ENCODE measurements at regions not wholly inside any gene's neighbourhood (a gene's known extent, or its start where the extent isn't known, plus 50 kb on each side); places are given as distances from the start of the nearest gene placed in this dataset.

- Mint-ChIP-seq H3K4me3 (ENCODE audit: unreplicated experiment) (no peak overlapping the region), H3K27ac (ENCODE audit: low read depth, unreplicated experiment) (no peak overlapping the region), H3K4me1 (ENCODE audit: insufficient read depth, unreplicated experiment) (no peaks in the 10 kb centered on the region), H3K36me3 (ENCODE audit: insufficient read depth, unreplicated experiment) (peaks cover 7% of the 10 kb centered on the region), H3K9me3 (ENCODE audit: unreplicated experiment) (no peaks in the 10 kb centered on the region), H3K27me3 (ENCODE audit: insufficient read depth, unreplicated experiment) (peaks cover 88% of the 10 kb centered on the region)
- no peak for DNase-seq (ENCODE audit: unreplicated experiment)
- TF ChIP-seq, protein P1, sequence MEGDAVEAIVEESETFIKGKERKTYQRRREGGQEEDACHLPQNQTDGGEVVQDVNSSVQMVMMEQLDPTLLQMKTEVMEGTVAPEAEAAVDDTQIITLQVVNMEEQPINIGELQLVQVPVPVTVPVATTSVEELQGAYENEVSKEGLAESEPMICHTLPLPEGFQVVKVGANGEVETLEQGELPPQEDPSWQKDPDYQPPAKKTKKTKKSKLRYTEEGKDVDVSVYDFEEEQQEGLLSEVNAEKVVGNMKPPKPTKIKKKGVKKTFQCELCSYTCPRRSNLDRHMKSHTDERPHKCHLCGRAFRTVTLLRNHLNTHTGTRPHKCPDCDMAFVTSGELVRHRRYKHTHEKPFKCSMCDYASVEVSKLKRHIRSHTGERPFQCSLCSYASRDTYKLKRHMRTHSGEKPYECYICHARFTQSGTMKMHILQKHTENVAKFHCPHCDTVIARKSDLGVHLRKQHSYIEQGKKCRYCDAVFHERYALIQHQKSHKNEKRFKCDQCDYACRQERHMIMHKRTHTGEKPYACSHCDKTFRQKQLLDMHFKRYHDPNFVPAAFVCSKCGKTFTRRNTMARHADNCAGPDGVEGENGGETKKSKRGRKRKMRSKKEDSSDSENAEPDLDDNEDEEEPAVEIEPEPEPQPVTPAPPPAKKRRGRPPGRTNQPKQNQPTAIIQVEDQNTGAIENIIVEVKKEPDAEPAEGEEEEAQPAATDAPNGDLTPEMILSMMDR (IDR thresholded peaks at IDR 0.05; ENCODE audit: unreplicated experiment), result no peak
- BruUV-seq (replicated peaks), result no TSS peak
- POLR2A ChIA-PET, result no interaction called here
- CTCF ChIA-PET, result interaction anchor here (0.7 kb wide), 1 partner anchor 116 kb away, joined by 3 read pairs; no protein-coding TSS in a partner anchor
- intact Hi-C loops (cut with micrococcal nuclease), result no loop called here
These were observed 353.6 kb downstream of the RRAGC start for GRCh38 chr1:38505944-38506343.

DNA sequence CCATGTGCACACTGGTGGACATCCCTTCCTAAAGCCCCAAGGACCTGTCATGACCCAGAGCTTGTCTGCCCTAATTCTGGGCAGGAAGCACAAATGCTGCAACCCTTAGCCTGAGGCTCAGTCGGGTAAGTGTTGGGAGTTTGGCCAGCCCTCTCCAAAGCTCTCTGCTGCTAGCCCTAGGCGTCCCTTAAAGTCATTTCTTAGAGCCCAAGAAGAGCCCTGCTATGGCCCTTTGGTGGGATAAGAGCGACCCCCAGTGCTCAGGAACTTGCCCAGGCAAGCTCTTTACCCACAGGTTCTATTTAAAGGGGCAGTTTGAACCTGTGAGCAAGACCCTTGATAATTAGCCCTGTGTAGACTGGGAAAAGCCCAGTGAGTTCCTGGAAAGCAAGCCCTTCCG, 356.8 kb downstream of the RRAGC start:
- no peak overlapping the region for H3K27ac Mint-ChIP-seq (ENCODE audit: low read depth, unreplicated experiment)
- H3K4me1 Mint-ChIP-seq (ENCODE audit: insufficient read depth, unreplicated experiment), result no peaks in the 10 kb centered on the region
- CTCF ChIA-PET, result interaction anchor here (0.6 kb wide), 1 partner anchor 1066 kb away, joined by 3 read pairs; no protein-coding TSS in a partner anchor
- H3K9me3 Mint-ChIP-seq (ENCODE audit: unreplicated experiment), result no peaks in the 10 kb centered on the region
- intact Hi-C loops (cut with micrococcal nuclease), result no loop called here
- peak; percentile 2 for DNase-seq (ENCODE audit: unreplicated experiment)
- BruUV-seq (replicated peaks), result no TSS peak
- TF ChIP-seq, protein P1 (IDR thresholded peaks at IDR 0.05; ENCODE audit: unreplicated experiment), result no peak
- no peak overlapping the region for H3K4me3 Mint-ChIP-seq (ENCODE audit: unreplicated experiment)
- POLR2A ChIA-PET, result no interaction called here
- H3K27me3 Mint-ChIP-seq (ENCODE audit: insufficient read depth, unreplicated experiment), result peaks cover 86% of the 10 kb centered on the region
- no peaks in the 10 kb centered on the region for H3K36me3 Mint-ChIP-seq (ENCODE audit: insufficient read depth, unreplicated experiment)

- no TSS peak for BruUV-seq (replicated peaks)
- intact Hi-C loops (cut with micrococcal nuclease), result no loop called here
- CTCF ChIA-PET, result interaction anchor here (0.7 kb wide), 2 partner anchors 171 to 174 kb away, joined by 3 read pairs; no protein-coding TSS in a partner anchor
These were observed 358.7 kb downstream of the RRAGC start for GRCh38 chr1:38500891-38501290.

DNA sequence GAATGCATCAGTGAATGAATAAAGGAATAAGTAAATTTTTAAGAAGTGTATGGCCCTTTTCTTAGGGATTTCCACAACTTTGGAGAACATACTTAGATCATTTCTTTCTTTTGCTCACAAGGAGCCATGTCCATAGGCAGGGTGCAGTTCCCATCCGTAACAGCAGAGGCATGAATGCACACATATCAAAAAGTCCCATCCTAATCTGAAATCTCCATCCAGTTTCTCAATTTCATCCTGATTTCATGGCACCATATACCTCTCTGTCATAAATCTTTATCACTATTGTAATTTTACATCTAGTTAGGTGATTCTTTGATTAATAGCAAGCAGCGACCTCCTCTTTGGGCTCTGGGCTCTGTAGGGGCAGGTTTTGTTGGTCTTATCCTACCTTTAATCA, 359.2 kb downstream of the RRAGC start:
- Mint-ChIP-seq H3K27ac (ENCODE audit: low read depth, unreplicated experiment) (no peak overlapping the region), H3K4me3 (ENCODE audit: unreplicated experiment) (no peak overlapping the region), H3K27me3 (ENCODE audit: insufficient read depth, unreplicated experiment) (peaks cover 85% of the 10 kb centered on the region), H3K9me3 (ENCODE audit: unreplicated experiment) (no peaks in the 10 kb centered on the region), H3K4me1 (ENCODE audit: insufficient read depth, unreplicated experiment) (no peaks in the 10 kb centered on the region), H3K36me3 (ENCODE audit: insufficient read depth, unreplicated experiment) (no peaks in the 10 kb centered on the region)
- ChIA-PET CTCF (interaction anchor here (0.7 kb wide), 1 partner anchor 171 kb away, joined by 3 read pairs; no protein-coding TSS in a partner anchor), POLR2A (no interaction called here)
- peak; percentile 9 for DNase-seq (ENCODE audit: unreplicated experiment)
- BruUV-seq (replicated peaks), result no TSS peak
- intact Hi-C loops (cut with micrococcal nuclease), result no loop called here
- TF ChIP-seq, protein P1 (IDR thresholded peaks at IDR 0.05; ENCODE audit: unreplicated experiment), result peak; percentile 33

More at GRCh38 chr1:38500891-38501290, 358.7 kb downstream of the RRAGC start:
- Mint-ChIP-seq H3K4me1 (ENCODE audit: insufficient read depth, unreplicated experiment) (no peaks in the 10 kb centered on the region), H3K9me3 (ENCODE audit: unreplicated experiment) (no peaks in the 10 kb centered on the region), H3K27ac (ENCODE audit: low read depth, unreplicated experiment) (no peak overlapping the region), H3K4me3 (ENCODE audit: unreplicated experiment) (no peak overlapping the region), H3K27me3 (ENCODE audit: insufficient read depth, unreplicated experiment) (peaks cover 91% of the 10 kb centered on the region), H3K36me3 (ENCODE audit: insufficient read depth, unreplicated experiment) (no peaks in the 10 kb centered on the region)
- TF ChIP-seq, protein P1 (IDR thresholded peaks at IDR 0.05; ENCODE audit: unreplicated experiment), result no peak
- POLR2A ChIA-PET, result interaction anchor here (0.6 kb wide), 1 partner anchor 381 kb away, joined by 3 read pairs; the partner anchor contains the start of gene GJA9
- peak; percentile 7 for DNase-seq (ENCODE audit: unreplicated experiment)
